ENCODE measurements at regions not wholly inside any gene's neighbourhood (a gene's known extent, or its start where the extent isn't known, plus 50 kb on each side); places are given as distances from the start of the nearest gene placed in this dataset.

- no peak for TF ChIP-seq CTCF (IDR thresholded peaks at IDR 0.05)
- TF ChIP-seq POLR2A (IDR thresholded peaks at IDR 0.05) = no peak
Observed at GRCh38 chr4:159495515-159496236, 392.8 kb downstream of the RAPGEF2 start.
